ENCODE measurements at regions not wholly inside any gene's neighbourhood (a gene's known extent, or its start where the extent isn't known, plus 50 kb on each side); places are given as distances from the start of the nearest gene placed in this dataset.

GRCh38 chr5:115372146-115372545 lies 75.7 kb upstream of the CCDC112 start:
- DNase-seq (ENCODE audit: low read depth) = peak; percentile 32
- no peak overlapping the region for H3K4me3 ChIP-seq (ENCODE audit: low read depth, low read length)
- TF ChIP-seq CTCF (conservative IDR thresholded peaks at IDR 0.05; ENCODE audit: low read depth, low read length) = no peak

DNA sequence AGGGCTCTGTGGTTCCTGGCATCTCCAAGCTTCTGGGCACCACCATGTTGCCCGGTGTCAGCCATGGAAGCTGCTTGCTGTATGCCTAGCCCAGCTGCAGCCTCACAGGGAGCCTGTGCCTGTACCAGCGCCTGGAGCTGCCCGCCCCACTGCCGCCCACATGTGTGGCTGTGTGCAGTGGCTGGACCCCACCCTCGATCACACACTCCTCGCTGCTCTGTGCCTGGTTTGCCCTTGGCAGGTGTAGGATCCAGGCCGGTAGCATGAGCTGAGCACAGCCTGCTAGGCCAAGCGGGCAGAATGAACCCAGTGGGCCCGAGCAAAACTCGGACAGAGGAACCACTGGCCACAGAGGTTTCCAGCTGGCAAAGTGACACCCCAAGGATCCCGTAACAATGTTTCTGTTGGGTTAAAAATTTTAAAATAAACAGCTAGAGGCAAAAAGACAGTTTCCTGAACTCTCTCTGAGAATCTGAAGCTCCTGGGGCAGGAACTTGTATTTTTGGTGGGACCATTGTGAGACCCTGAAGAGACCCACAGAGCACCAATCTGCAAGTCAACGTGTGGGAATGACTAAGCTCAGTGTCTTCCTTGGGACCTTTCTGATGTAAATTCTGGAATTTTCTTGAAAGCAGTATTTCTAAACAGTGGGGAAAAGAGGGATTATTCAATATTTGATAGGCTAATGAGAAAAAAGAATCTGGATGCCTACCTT lies 73.1 kb upstream of the CCDC112 start:
- no peak for DNase-seq (ENCODE audit: low read depth)
- no peak overlapping the region for H3K4me3 ChIP-seq (ENCODE audit: low read depth, low read length)
- no peak for TF ChIP-seq CTCF (conservative IDR thresholded peaks at IDR 0.05; ENCODE audit: low read depth, low read length)

DNA sequence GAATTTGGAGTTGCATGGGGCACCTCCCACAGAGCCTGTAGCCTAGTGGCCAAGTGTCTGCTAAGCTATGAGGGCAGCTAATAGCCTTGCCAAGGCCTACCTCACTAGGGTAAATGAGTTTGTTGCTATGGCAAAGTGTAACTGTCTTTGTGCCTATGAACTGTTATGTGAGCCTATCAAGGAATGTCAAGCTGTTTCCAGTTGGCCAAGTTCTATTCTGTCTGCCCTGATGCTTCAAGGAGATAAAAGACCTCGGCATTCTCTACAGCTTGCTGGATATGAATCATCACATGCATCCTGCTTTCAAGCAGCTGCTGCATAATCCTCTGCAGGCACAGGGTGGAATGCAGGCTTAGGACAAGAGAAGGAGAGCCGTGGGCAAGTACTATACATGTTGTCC lies 69.8 kb upstream of the CCDC112 start:
- DNase-seq (ENCODE audit: low read depth) = peak; percentile 95
- H3K4me3 ChIP-seq (ENCODE audit: low read depth, low read length) = no peak overlapping the region
- TF ChIP-seq CTCF (conservative IDR thresholded peaks at IDR 0.05; ENCODE audit: low read depth, low read length) = peak; percentile 10

GRCh38 chr5:115363879-115364278 lies 67.4 kb upstream of the CCDC112 start:
- no peak for DNase-seq (ENCODE audit: low read depth)
- no peak overlapping the region for H3K4me3 ChIP-seq (ENCODE audit: low read depth, low read length)
- no peak for TF ChIP-seq CTCF (conservative IDR thresholded peaks at IDR 0.05; ENCODE audit: low read depth, low read length)

GRCh38 chr5:115360046-115360685 lies 63.7 kb upstream of the CCDC112 start:
- TF ChIP-seq CTCF (conservative IDR thresholded peaks at IDR 0.05; ENCODE audit: low read depth, low read length) = no peak
- no peak overlapping the region for H3K4me3 ChIP-seq (ENCODE audit: low read depth, low read length)
- peak; percentile 24 for DNase-seq (ENCODE audit: low read depth)

GRCh38 chr5:115355767-115356381 lies 59.4 kb upstream of the CCDC112 start:
- no peak for DNase-seq (ENCODE audit: low read depth)
- TF ChIP-seq CTCF (conservative IDR thresholded peaks at IDR 0.05; ENCODE audit: low read depth, low read length) = no peak
- H3K4me3 ChIP-seq (ENCODE audit: low read depth, low read length) = no peak overlapping the region
